ENCODE measurements at regions not wholly inside any gene's neighbourhood (a gene's known extent, or its start where the extent isn't known, plus 50 kb on each side); places are given as distances from the start of the nearest gene placed in this dataset.

- no peak for TF ChIP-seq CTCF (conservative IDR thresholded peaks at IDR 0.05 in 1 of 2, IDR thresholded peaks at IDR 0.05 in 1 of 2; ENCODE audit: extremely low read depth in 1 of 2, insufficient read depth in 1 of 2, low read depth in 1 of 2, low read length in 2 of 2)
- no peak for TF ChIP-seq EZH2 (IDR thresholded peaks at IDR 0.05; ENCODE audit: borderline replicate concordance, low read length)
Observed at GRCh38 chr5:114644576-114644975, 282.7 kb downstream of the KCNN2 start.
